ENCODE measurements at regions not wholly inside any gene's neighbourhood (a gene's known extent, or its start where the extent isn't known, plus 50 kb on each side); places are given as distances from the start of the nearest gene placed in this dataset.

GRCh38 chr1:95916616-95917015 is 682.6 kb downstream of the RWDD3 start:
- TF ChIP-seq EZH2phosphoT487 (IDR thresholded peaks at IDR 0.05; ENCODE audit: insufficient read depth, low read depth) (no peak), EZH2 (IDR thresholded peaks at IDR 0.05; ENCODE audit: insufficient read depth, poor library complexity, severe bottlenecking) (no peak)
